NB4 (cell line): ENCODE measurements at regions not wholly inside any gene's neighbourhood (a gene's known extent, or its start where the extent isn't known, plus 50 kb on each side); places are given as distances from the start of the nearest gene placed in this dataset.

Source experiments
- CTCF ChIP-seq: IDR thresholded peaks from one replicate; pipeline ENCODE4 v1.5.1; 2012; ENCODE audit warnings: low read depth, low read length
- MAX ChIP-seq: IDR thresholded peaks from 2 replicates; pipeline ENCODE4 v1.6.1; 2011; ENCODE audit warnings: low read depth, low read length

GRCh38 chr2:207459990-207460757, 69.6 kb upstream of the CREB1 start:
- TF ChIP-seq MAX (no peak), CTCF (no peak)
